ENCODE measurements at regions not wholly inside any gene's neighbourhood (a gene's known extent, or its start where the extent isn't known, plus 50 kb on each side); places are given as distances from the start of the nearest gene placed in this dataset.

DNA sequence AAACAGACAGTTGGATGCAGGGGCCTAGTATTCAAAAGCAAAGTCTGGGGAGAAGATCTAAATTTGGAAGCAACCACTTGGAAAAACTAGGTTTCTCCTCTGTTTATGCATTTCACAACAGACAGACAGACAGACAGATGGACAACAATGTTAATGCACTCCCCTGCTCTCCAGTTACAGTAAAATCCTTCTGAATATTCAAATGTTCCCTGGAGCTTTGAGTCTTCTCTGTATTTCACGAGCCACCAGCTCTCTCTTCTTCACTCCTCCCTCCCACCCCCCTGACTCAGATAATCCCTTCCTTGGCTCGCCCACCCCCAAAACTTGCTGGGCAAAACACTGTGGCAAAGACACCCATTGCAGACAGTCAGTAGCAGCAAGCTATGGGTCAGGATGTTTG lies 129.3 kb upstream of the TOP1 start:
- TF ChIP-seq FOXM1 (IDR thresholded peaks at IDR 0.05; ENCODE audit: borderline replicate concordance, low read depth): no peak
- TF ChIP-seq YY1 (IDR thresholded peaks at IDR 0.05; ENCODE audit: low read depth): no peak
- TF ChIP-seq CEBPB (IDR thresholded peaks at IDR 0.05): no peak

Measured in Ishikawa (cell line).